ENCODE measurements at regions not wholly inside any gene's neighbourhood (a gene's known extent, or its start where the extent isn't known, plus 50 kb on each side); places are given as distances from the start of the nearest gene placed in this dataset.
"Not testable (repeated sequence)": the region's sequence is repeated elsewhere in the genome, so short reads cannot be mapped to it uniquely, and the experiment has no call there.

- not testable (repeated sequence) for TF ChIP-seq CTCF (IDR thresholded peaks at IDR 0.05; ENCODE audit: insufficient read depth, low read length, poor library complexity, severe bottlenecking); EZH2phosphoT487 (conservative IDR thresholded peaks at IDR 0.05; ENCODE audit: low read length)
Measured at GRCh38 chr11:3511416-3512132, 130.2 kb downstream of the ART5 start.

Data from SU-DHL-6 (cell line).